Body of pancreas (tissue), 4 donors: ENCODE measurements at regions not wholly inside any gene's neighbourhood (a gene's known extent, or its start where the extent isn't known, plus 50 kb on each side); places are given as distances from the start of the nearest gene placed in this dataset.

Source experiments
- CTCF ChIP-seq, 7 experiments: fragments of 450-650 bp in 4 of 7; fragments of 200-600 bp in 3 of 7; sonication (generic) in 3 of 7; IDR thresholded peaks; one replicate each; pipeline ENCODE4 v1.5.1; 2016 to 2019; ENCODE audit warnings: antibody characterized with exemption in 7 of 7
- POLR2A ChIP-seq, 3 donors: fragments of 450-650 bp; IDR thresholded peaks; one replicate each; pipeline ENCODE4 v1.6.1; 2016; ENCODE audit warnings: antibody characterized with exemption in 3 of 3, mild to moderate bottlenecking in 2 of 3

GRCh38 chr1:60235275-60235674, 161.7 kb upstream of the C1orf87 start:
- no peak for TF ChIP-seq POLR2A (IDR thresholded peaks at IDR 0.05)
- no peak for TF ChIP-seq CTCF (IDR thresholded peaks at IDR 0.05)
